ENCODE measurements at regions not wholly inside any gene's neighbourhood (a gene's known extent, or its start where the extent isn't known, plus 50 kb on each side); places are given as distances from the start of the nearest gene placed in this dataset.

- Histone ChIP-seq H3K4me1 (no peaks in the 10 kb centered on the region), H3K9me3 (no peaks in the 10 kb centered on the region), H3K36me3 (no peaks in the 10 kb centered on the region), H3K27me3 (no peaks in the 10 kb centered on the region), H3K27ac (no peak overlapping the region), H3K4me3 (no peak overlapping the region)
- WGBS, 2 donors, result 35 to 50% methylated on average over 2 of the region's 2 CpGs
- TF ChIP-seq POLR2A (IDR thresholded peaks at IDR 0.05) (no peak), CTCF (IDR thresholded peaks at IDR 0.05) (no peak), POLR2AphosphoS5 (IDR thresholded peaks at IDR 0.05) (no peak), EP300 (IDR thresholded peaks at IDR 0.05) (no peak)
- no peak for DNase-seq
- no peak for ATAC-seq (ENCODE audit: low FRiP score in 2 of 2)
Measured at GRCh38 chr13:42680748-42681147, 100.6 kb upstream of the FAM216B start.

- 68 to 74% methylated on average over 4 of the region's 4 CpGs for WGBS, 2 donors
- no peak for TF ChIP-seq CTCF (IDR thresholded peaks at IDR 0.05)
- TF ChIP-seq POLR2AphosphoS5 (IDR thresholded peaks at IDR 0.05), result no peak
- TF ChIP-seq POLR2A (IDR thresholded peaks at IDR 0.05), result no peak
- no peak for TF ChIP-seq EP300 (IDR thresholded peaks at IDR 0.05)
- Histone ChIP-seq H3K4me1 (no peaks in the 10 kb centered on the region), H3K27ac (no peak overlapping the region), H3K4me3 (no peak overlapping the region), H3K36me3 (no peaks in the 10 kb centered on the region), H3K9me3 (no peaks in the 10 kb centered on the region), H3K27me3 (no peaks in the 10 kb centered on the region)
- DNase-seq, result no peak
- ATAC-seq (ENCODE audit: low FRiP score in 2 of 2), result no peak
Measured at GRCh38 chr13:42681326-42682100, 99.9 kb upstream of the FAM216B start.

- DNase-seq (no peak), ATAC-seq (ENCODE audit: low FRiP score in 2 of 2) (no peak)
- 40 to 53% methylated on average over 2 of the region's 2 CpGs for WGBS, 2 donors
- TF ChIP-seq EP300 (IDR thresholded peaks at IDR 0.05) (no peak), CTCF (IDR thresholded peaks at IDR 0.05) (no peak), POLR2AphosphoS5 (IDR thresholded peaks at IDR 0.05) (no peak), POLR2A (IDR thresholded peaks at IDR 0.05) (no peak)
- H3K36me3 ChIP-seq, result no peaks in the 10 kb centered on the region
- no peaks in the 10 kb centered on the region for H3K9me3 ChIP-seq
- H3K27ac ChIP-seq, result no peak overlapping the region
- no peaks in the 10 kb centered on the region for H3K4me1 ChIP-seq
- no peak overlapping the region for H3K4me3 ChIP-seq
- no peaks in the 10 kb centered on the region for H3K27me3 ChIP-seq
Measured at GRCh38 chr13:42684226-42684625, 97.2 kb upstream of the FAM216B start.

GRCh38 chr13:42685751-42686150 is 95.6 kb upstream of the FAM216B start:
- Histone ChIP-seq H3K36me3 (no peaks in the 10 kb centered on the region), H3K4me1 (no peaks in the 10 kb centered on the region), H3K4me3 (no peak overlapping the region), H3K9me3 (no peaks in the 10 kb centered on the region), H3K27ac (no peak overlapping the region), H3K27me3 (no peaks in the 10 kb centered on the region)
- 88 to 89% methylated on average over 4 of the region's 4 CpGs for WGBS, 2 donors
- no peak for ATAC-seq (ENCODE audit: low FRiP score in 2 of 2)
- no peak for TF ChIP-seq CTCF (IDR thresholded peaks at IDR 0.05)
- TF ChIP-seq EP300 (IDR thresholded peaks at IDR 0.05), result no peak
- TF ChIP-seq POLR2AphosphoS5 (IDR thresholded peaks at IDR 0.05), result no peak
- TF ChIP-seq POLR2A (IDR thresholded peaks at IDR 0.05), result no peak
- DNase-seq, result no peak

GRCh38 chr13:42686165-42686564 is 95.2 kb upstream of the FAM216B start:
- no peak overlapping the region for H3K27ac ChIP-seq
- no peaks in the 10 kb centered on the region for H3K9me3 ChIP-seq
- DNase-seq (no peak), ATAC-seq (ENCODE audit: low FRiP score in 2 of 2) (no peak)
- no peaks in the 10 kb centered on the region for H3K36me3 ChIP-seq
- no peaks in the 10 kb centered on the region for H3K4me1 ChIP-seq
- no peak overlapping the region for H3K4me3 ChIP-seq
- no peaks in the 10 kb centered on the region for H3K27me3 ChIP-seq
- TF ChIP-seq EP300 (IDR thresholded peaks at IDR 0.05), result no peak
- TF ChIP-seq POLR2A (IDR thresholded peaks at IDR 0.05), result no peak
- TF ChIP-seq POLR2AphosphoS5 (IDR thresholded peaks at IDR 0.05), result no peak
- no peak for TF ChIP-seq CTCF (IDR thresholded peaks at IDR 0.05)

Data from upper lobe of left lung (tissue), 6 donors.